ENCODE measurements at regions not wholly inside any gene's neighbourhood (a gene's known extent, or its start where the extent isn't known, plus 50 kb on each side); places are given as distances from the start of the nearest gene placed in this dataset.
A peak's percentile ranks its signal among the peaks of the same experiment; 100 is the strongest.

- TF ChIP-seq, protein P1, sequence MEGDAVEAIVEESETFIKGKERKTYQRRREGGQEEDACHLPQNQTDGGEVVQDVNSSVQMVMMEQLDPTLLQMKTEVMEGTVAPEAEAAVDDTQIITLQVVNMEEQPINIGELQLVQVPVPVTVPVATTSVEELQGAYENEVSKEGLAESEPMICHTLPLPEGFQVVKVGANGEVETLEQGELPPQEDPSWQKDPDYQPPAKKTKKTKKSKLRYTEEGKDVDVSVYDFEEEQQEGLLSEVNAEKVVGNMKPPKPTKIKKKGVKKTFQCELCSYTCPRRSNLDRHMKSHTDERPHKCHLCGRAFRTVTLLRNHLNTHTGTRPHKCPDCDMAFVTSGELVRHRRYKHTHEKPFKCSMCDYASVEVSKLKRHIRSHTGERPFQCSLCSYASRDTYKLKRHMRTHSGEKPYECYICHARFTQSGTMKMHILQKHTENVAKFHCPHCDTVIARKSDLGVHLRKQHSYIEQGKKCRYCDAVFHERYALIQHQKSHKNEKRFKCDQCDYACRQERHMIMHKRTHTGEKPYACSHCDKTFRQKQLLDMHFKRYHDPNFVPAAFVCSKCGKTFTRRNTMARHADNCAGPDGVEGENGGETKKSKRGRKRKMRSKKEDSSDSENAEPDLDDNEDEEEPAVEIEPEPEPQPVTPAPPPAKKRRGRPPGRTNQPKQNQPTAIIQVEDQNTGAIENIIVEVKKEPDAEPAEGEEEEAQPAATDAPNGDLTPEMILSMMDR (conservative IDR thresholded peaks at IDR 0.05; ENCODE audit: low read depth, low read length) = peak; percentile 55
- no peak for TF ChIP-seq EZH2 (IDR thresholded peaks at IDR 0.05; ENCODE audit: borderline replicate concordance, low read depth, low read length, poor library complexity, severe bottlenecking)
Observed at GRCh38 chr1:87495147-87495546, 166.5 kb downstream of the LMO4 start.

Measured in A673 (cell line).